HL-60 (cell line): ENCODE measurements at regions not wholly inside any gene's neighbourhood (a gene's known extent, or its start where the extent isn't known, plus 50 kb on each side); places are given as distances from the start of the nearest gene placed in this dataset.

Experiments used
- DNase-seq, 2 experiments: peaks; one replicate each; pipeline ENCODE4 v3.0.0-alpha.2; 2010 to 2020; ENCODE audit warnings: low read depth in 1 of 2, low spot score in 1 of 2
- H3K27ac ChIP-seq: fragments of 250-450 bp; sonication (Bioruptor Pico); replicated peaks from 2 replicates; pipeline ENCODE4 v1.5.1; 2020; ENCODE audit warnings: mild to moderate bottlenecking, moderate library complexity
- H3K27me3 ChIP-seq: fragments of 250-450 bp; sonication (Bioruptor Pico); 2 replicates; pipeline ENCODE4 v1.5.1; 2021; ENCODE audit warnings: mild to moderate bottlenecking, moderate library complexity; ENCODE audit not compliant: insufficient read depth, poor library complexity, severe bottlenecking
- H3K4me3 ChIP-seq: replicated peaks from 2 replicates; pipeline ENCODE4 v1.5.1; 2011; ENCODE audit warnings: mild to moderate bottlenecking, control low read depth, low read length; ENCODE audit not compliant: insufficient read depth
- CTCF ChIP-seq: IDR thresholded peaks from one replicate; pipeline ENCODE4 v1.5.1; 2011; ENCODE audit warnings: low read length, control low read depth, inconsistent platforms; ENCODE audit not compliant: insufficient read depth
- GABPA ChIP-seq: IDR thresholded peaks from 2 replicates; pipeline ENCODE4 v1.6.1; 2012; ENCODE audit warnings: low read depth
- POLR2AphosphoS5 ChIP-seq: IDR thresholded peaks from 2 replicates; pipeline ENCODE4 v1.6.1; 2012; ENCODE audit warnings: low read depth
- SPI1 ChIP-seq: IDR thresholded peaks from 2 replicates; pipeline ENCODE4 v1.6.1; 2012; ENCODE audit warnings: low read depth, mild to moderate bottlenecking, borderline replicate concordance
- TF ChIP-seq, protein P1 (sequence below): IDR thresholded peaks from 2 replicates; pipeline ENCODE4 v1.6.1; 2012; ENCODE audit warnings: low read depth; ENCODE audit not compliant: insufficient replicate concordance

DNA sequence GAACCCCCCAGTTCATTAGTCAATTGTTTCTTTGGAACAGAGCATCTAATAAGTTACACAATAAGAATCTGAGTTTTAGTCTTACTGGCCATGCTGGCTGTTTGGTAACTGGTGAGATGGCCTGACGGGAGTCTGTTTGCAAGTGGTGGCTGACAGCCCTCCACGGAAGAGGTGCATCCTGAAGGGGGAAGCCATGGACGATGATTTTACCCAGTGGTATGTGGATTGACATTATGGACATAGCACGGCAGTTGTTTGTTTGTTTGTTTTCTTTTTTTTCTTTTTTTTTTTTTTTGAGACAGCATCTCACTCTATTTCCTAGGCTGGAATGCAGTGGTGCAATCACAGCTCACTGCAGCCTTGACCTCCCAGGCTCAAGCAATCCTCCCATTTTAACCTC is 156.0 kb downstream of the RPLP1 start:
- no peaks in the 10 kb centered on the region for H3K27me3 ChIP-seq
- H3K27ac ChIP-seq: no peak overlapping the region
- no peak for DNase-seq
- no peak overlapping the region for H3K4me3 ChIP-seq
- TF ChIP-seq, protein P1, sequence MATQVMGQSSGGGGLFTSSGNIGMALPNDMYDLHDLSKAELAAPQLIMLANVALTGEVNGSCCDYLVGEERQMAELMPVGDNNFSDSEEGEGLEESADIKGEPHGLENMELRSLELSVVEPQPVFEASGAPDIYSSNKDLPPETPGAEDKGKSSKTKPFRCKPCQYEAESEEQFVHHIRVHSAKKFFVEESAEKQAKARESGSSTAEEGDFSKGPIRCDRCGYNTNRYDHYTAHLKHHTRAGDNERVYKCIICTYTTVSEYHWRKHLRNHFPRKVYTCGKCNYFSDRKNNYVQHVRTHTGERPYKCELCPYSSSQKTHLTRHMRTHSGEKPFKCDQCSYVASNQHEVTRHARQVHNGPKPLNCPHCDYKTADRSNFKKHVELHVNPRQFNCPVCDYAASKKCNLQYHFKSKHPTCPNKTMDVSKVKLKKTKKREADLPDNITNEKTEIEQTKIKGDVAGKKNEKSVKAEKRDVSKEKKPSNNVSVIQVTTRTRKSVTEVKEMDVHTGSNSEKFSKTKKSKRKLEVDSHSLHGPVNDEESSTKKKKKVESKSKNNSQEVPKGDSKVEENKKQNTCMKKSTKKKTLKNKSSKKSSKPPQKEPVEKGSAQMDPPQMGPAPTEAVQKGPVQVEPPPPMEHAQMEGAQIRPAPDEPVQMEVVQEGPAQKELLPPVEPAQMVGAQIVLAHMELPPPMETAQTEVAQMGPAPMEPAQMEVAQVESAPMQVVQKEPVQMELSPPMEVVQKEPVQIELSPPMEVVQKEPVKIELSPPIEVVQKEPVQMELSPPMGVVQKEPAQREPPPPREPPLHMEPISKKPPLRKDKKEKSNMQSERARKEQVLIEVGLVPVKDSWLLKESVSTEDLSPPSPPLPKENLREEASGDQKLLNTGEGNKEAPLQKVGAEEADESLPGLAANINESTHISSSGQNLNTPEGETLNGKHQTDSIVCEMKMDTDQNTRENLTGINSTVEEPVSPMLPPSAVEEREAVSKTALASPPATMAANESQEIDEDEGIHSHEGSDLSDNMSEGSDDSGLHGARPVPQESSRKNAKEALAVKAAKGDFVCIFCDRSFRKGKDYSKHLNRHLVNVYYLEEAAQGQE: no peak
- no peak for TF ChIP-seq CTCF
- TF ChIP-seq POLR2AphosphoS5: no peak
- TF ChIP-seq SPI1: no peak
- no peak for TF ChIP-seq GABPA

GRCh38 chr15:69609176-69609575 is 156.6 kb downstream of the RPLP1 start:
- Histone ChIP-seq H3K27ac (no peak overlapping the region), H3K27me3 (no peaks in the 10 kb centered on the region), H3K4me3 (no peak overlapping the region)
- no peak for TF ChIP-seq CTCF
- TF ChIP-seq GABPA: no peak
- no peak for TF ChIP-seq SPI1
- TF ChIP-seq, protein P1: no peak
- TF ChIP-seq POLR2AphosphoS5: no peak
- DNase-seq: no peak

GRCh38 chr15:69609776-69610175 is 157.2 kb downstream of the RPLP1 start:
- H3K4me3 ChIP-seq: no peak overlapping the region
- TF ChIP-seq GABPA (no peak), CTCF (no peak), SPI1 (no peak), POLR2AphosphoS5 (no peak)
- H3K27me3 ChIP-seq: no peaks in the 10 kb centered on the region
- DNase-seq: no peak
- peak overlapping the region; percentile 38 for H3K27ac ChIP-seq

- Histone ChIP-seq H3K27me3 (no peaks in the 10 kb centered on the region), H3K4me3 (no peak overlapping the region), H3K27ac (peak overlapping the region; percentile 38)
- DNase-seq: peak; percentile 48 to 73
- TF ChIP-seq GABPA (no peak), SPI1 (peak; percentile 58; the same call in 1 of the 2 replicates)
Observed at GRCh38 chr15:69610277-69610676, 157.7 kb downstream of the RPLP1 start.
